ENCODE measurements at regions not wholly inside any gene's neighbourhood (a gene's known extent, or its start where the extent isn't known, plus 50 kb on each side); places are given as distances from the start of the nearest gene placed in this dataset.

DNA sequence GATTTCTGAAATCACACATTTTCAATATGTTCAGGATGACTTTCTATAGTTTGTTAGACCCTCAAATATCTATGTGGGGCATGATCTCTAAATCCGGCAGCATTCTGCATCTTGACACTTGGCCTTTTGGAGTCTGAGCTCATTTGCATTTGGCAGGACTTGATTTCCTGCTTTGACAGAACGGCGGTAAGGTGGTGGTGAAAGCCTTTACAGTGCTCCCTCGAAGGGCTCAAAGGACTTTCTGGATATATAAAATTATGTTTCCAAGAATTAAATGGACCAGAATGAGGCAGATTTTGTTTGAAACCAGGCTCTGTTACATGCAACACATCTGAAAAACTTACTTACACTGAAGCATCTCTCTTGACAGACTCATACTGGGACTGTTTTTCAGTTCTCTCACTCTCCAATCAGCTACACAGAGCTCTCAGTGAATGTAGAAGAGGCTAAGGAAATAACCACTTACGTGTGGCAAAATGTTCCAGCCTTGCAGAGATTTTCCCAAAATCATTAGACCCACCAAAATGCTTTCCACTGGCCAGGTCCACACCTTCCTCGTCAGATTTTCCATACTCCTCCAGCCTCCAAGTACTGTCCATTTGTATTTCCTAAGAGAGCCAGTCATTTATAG is 207.2 kb downstream of the SPRY2 start:
- DNase-seq (ENCODE audit: low spot score) (no peak), FAIRE-seq (no peak)

DNA sequence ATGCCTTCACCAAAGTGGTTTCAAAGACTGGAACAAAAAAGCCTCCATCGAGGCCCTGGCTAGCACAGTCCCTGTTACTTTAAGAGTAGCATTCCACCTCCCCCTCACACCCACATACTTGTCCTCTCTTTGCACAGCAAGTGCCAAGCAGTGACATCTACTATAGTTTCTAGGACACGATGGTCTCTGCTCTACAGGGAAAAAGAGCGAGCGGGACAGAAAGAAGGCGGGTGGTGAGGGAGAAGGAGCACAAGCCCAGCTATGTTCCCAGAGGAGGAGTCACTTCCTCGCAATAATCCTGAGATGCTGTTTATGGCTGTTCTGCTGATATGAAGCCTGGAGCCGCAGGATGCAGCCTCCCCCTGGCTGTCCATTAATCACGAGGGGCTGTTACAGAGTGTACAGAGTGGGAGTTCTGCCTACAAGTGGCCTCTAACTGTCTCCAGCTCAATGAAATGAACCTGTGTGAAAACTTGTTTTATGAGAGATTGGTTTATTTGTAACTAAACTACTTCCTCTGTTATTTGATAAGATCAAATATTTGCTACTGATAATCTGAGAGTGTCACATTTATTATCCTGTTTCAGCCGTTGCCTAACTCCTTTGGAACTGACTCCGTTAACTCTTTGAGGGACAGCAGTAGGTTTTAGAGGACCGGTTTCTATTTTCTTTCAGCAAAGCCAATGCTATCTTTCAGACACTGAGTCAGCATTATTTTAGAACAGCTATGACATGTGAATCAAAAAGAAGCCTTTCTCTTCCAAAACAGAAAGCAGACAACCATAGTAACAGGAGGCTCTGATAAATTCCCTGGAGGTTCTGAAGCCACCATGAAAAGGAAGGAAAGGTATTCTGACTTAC is 208.0 kb downstream of the SPRY2 start:
- no peak for FAIRE-seq
- DNase-seq (ENCODE audit: low spot score): peak; percentile 22

DNA sequence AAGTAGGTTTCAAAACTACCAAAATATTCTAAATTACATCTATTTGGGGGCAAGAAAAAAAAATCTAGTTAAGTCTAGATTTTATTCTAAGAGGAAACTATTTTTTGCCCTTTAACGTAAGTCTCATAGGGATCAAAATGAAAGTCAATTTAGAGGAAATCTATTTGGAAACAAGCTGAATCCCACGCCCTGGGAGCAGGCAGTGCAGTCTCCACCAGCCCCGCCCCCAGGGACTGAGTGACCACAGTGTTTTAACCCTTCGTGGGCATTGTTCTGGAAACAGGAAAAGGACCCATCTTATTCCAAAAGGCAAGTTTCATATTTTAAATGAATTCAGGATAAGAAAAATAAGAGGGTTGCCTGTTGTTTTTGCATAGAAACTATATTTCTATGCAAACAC is 209.7 kb downstream of the SPRY2 start:
- DNase-seq (ENCODE audit: low spot score) (peak; percentile 39), FAIRE-seq (no peak)

- DNase-seq (ENCODE audit: low spot score) (no peak), FAIRE-seq (no peak)
Observed at GRCh38 chr13:80126389-80127068, 214.4 kb downstream of the SPRY2 start.

DNA sequence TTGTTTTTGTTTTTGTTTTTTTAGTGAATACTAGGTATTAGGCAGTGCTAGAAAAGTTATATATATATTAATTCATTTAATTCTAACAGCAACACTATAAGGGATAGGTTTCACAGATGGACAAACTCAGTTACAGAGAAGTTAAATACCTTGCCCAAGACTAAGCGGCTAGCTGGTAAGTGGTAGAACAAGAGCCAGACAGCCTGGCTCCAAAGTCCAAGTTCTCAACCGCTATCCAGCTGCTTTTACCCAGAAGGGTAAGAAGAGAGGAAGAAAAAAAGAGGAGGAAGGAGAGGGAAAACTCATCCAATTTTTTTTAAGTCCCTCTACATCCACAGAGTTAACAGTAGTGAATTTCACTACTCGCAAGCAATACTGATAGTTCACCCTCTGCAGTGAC is 217.0 kb downstream of the SPRY2 start:
- no peak for DNase-seq (ENCODE audit: low spot score)
- FAIRE-seq: no peak

DNA sequence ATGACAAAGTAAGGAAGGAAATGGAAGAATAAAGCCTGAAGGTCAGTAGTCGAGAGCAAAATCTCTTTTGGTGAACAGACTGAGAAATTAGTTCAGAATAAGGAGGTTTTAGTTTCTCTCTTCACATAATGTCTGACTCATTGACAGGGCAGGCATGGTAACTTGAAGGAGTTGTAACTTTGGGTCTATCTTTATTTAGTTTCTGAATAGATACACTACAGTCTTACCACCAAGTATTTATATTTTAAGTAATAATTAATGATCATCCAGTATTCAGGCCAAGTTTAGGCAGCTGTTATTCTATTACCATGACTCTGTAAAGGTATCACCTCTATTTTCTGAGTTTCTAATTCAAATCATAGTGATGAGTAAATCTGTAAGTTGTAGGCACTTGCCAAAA is 219.9 kb downstream of the SPRY2 start:
- no peak for FAIRE-seq
- DNase-seq (ENCODE audit: low spot score): no peak

DNA sequence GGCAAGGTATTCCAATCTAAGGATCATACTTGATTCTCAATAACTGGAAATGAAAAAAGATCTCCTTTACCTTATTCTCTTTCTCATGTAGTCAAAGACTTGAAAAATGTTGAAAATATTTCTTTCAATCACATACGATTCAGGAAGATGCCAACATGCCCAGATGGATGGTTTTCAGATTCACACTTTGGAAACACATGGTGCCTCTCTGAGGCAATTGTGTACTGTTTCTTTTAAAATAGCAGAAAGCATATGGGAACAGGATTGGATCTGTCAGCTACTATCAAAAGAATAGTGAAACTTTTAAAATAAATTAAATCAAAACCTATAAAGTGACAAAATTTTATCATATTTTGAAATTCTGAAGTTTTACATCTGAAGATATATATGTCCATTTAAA is 222.4 kb downstream of the SPRY2 start:
- no peak for FAIRE-seq
- no peak for DNase-seq (ENCODE audit: low spot score)

DNA sequence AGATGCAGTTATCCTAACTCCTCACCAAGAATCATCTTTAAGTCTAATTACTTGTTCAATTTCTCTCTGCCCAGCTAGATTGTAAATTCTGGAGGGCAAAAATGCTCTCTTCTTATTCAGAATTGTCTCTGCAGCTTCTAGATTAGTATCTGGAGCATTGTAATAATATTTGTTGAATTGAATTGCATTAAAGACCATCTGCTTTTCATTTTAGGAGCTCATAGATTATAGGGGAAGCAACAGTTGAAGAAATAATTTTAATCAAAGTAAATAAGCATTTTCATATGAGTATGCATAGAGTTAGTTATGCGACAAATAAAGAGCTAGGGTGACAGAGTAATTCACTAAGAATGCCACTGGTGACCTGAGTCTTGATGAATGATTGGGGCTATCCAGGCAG is 222.8 kb downstream of the SPRY2 start:
- FAIRE-seq (no peak), DNase-seq (ENCODE audit: low spot score) (no peak)

- DNase-seq (ENCODE audit: low spot score): no peak
- FAIRE-seq: no peak
Observed at GRCh38 chr13:80117515-80117914, 223.4 kb downstream of the SPRY2 start.

DNA sequence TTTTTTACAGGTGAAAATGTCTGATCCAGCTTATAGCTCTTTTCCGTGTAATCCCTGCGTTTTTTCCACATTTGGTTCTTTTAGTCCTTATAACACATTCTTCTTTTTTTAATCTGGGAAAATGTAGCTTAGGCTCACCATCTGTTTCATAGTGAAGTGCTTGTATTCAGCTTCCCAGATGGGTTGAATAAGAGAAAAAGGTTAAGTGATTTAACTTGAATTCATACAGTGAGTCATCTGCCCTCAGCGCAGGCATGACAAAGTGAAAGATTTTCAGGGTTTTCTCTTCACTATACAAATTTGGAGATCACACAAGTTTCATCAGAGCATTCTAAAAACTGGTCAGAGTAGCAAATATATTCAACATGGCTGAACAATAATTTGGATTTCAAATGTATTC is 224.8 kb downstream of the SPRY2 start:
- DNase-seq (ENCODE audit: low spot score) (no peak), FAIRE-seq (no peak)

GRCh38 chr13:80115616-80116015 is 225.3 kb downstream of the SPRY2 start:
- DNase-seq (ENCODE audit: low spot score): no peak
- FAIRE-seq: no peak

GRCh38 chr13:80113714-80114454 is 227.0 kb downstream of the SPRY2 start:
- no peak for DNase-seq (ENCODE audit: low spot score)
- no peak for FAIRE-seq

- no peak for DNase-seq (ENCODE audit: low spot score)
- no peak for FAIRE-seq
Observed at GRCh38 chr13:80109303-80109702, 231.6 kb downstream of the SPRY2 start.

- FAIRE-seq: no peak
- DNase-seq (ENCODE audit: low spot score): no peak
Observed at GRCh38 chr13:80105350-80105749, 235.6 kb downstream of the SPRY2 start.

GRCh38 chr13:80101040-80101439 is 239.9 kb downstream of the SPRY2 start:
- no peak for DNase-seq (ENCODE audit: low spot score)
- no peak for FAIRE-seq

DNA sequence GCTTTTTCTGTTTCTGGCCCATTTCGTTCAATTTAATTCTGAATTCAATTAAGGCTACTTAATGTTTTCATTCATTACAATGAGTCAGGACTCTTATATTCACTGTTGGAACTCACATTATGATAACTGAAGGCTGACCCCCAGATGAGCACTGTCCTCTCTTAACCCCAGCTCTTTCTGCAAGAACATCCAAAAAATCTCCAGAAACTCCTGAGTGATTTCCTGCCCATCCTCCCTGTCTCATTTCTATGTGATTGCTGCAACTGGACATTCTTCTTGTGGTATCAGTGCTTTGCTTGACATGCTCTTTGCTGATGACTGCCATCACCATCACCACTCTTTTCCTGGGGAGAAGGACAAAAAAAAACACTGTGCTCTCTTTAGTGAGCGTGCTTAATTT is 240.3 kb downstream of the SPRY2 start:
- DNase-seq (ENCODE audit: low spot score): no peak
- no peak for FAIRE-seq

DNA sequence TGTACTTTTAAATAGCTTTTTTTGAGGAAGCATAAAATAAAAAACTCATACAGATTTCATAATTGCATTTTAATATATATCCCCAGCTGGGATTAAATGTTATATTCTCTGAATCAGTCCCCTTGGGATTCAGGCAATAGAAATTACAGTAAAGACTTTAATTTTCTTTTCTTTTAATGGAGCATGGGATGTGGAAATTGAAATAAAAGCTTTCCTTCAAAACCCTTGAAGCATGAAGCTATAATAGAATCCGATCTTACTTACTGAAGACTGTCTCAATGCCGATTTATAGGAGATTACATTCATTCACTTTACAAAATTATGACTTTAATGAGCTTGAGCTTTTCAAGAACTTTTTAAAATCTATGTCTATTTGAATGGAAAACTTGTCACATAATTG is 243.4 kb downstream of the SPRY2 start:
- no peak for FAIRE-seq

GRCh38 chr13:80096383-80096782 is 244.5 kb downstream of the SPRY2 start:
- no peak for FAIRE-seq

More for the DNA sequence above, 243.4 kb downstream of the SPRY2 start:
- DNase-seq (ENCODE audit: low spot score): no peak

GRCh38 chr13:80094526-80094925 is 246.4 kb downstream of the SPRY2 start:
- DNase-seq (ENCODE audit: low spot score) (no peak), FAIRE-seq (no peak)

More at GRCh38 chr13:80096383-80096782, 244.5 kb downstream of the SPRY2 start:
- DNase-seq (ENCODE audit: low spot score): no peak

DNA sequence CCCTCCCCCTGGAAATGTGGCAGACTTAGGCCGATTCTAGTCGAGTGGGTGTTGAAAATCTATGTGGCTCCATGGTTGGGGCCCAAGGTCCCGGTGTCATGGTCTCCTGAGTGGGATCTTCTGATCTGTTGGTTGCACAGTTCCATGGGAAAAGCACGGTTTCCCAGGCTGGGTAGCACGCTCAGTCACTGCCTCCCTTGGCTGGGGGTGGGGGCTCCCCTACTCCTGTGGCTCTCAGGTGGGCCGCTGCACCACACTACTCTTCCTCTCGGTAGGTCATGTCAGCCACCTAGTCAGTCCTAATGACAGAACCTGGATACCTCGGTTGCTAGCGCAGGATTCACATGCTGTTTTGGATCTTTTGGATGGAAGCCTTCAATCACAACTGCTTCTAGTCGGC is 247.0 kb downstream of the SPRY2 start:
- no peak for DNase-seq (ENCODE audit: low spot score)
- no peak for FAIRE-seq

- FAIRE-seq: no peak
Observed at GRCh38 chr13:80086304-80086721, 254.6 kb downstream of the SPRY2 start.

More at GRCh38 chr13:80086304-80086721, 254.6 kb downstream of the SPRY2 start:
- DNase-seq (ENCODE audit: low spot score): no peak

Data from urothelium cell line (cell line).